ENCODE measurements at regions not wholly inside any gene's neighbourhood (a gene's known extent, or its start where the extent isn't known, plus 50 kb on each side); places are given as distances from the start of the nearest gene placed in this dataset.
"Not testable (repeated sequence)": the region's sequence is repeated elsewhere in the genome, so short reads cannot be mapped to it uniquely, and the experiment has no call there.

DNA sequence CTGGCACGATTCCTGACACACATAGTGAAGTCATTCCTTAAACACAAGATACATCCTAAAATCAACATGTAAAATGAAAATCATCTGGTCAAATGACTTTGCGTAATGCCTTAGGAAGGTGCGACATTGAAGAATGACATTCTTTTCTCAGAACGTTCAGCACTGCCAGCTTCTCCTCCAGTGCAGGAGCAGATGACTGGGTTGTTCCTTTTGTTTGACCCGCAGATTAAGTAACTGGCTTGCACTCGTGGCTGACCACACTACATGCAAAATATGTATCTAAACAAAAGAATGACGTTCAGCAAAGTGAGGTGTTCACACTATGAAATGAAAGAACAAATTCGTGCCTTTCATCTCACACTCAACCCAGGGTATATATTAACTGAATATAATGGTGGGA lies 260.7 kb upstream of the CXorf66 start:
- TF ChIP-seq ZNF274 (IDR thresholded peaks at IDR 0.05; ENCODE audit: low read depth, low read length); YY1 (IDR thresholded peaks at IDR 0.05; ENCODE audit: insufficient read depth, insufficient read length): not testable (repeated sequence)

Data from NT2/D1 (cell line).